Astrocyte (in vitro differentiated cells and primary cell): ENCODE measurements at regions not wholly inside any gene's neighbourhood (a gene's known extent, or its start where the extent isn't known, plus 50 kb on each side); places are given as distances from the start of the nearest gene placed in this dataset.

ENCODE experiments used
- EZH2 ChIP-seq: IDR thresholded peaks from 2 replicates; pipeline ENCODE4 v1.6.1; 2012; ENCODE audit warnings: mild to moderate bottlenecking, low read length, inconsistent platforms; ENCODE audit not compliant: insufficient read depth
- TF ChIP-seq, protein P1 (sequence below): IDR thresholded peaks from 2 replicates; pipeline ENCODE4 v1.5.1; 2011; ENCODE audit warnings: low read depth, mild to moderate bottlenecking, inconsistent platforms, low read length, moderate library complexity; ENCODE audit not compliant: insufficient read depth

DNA sequence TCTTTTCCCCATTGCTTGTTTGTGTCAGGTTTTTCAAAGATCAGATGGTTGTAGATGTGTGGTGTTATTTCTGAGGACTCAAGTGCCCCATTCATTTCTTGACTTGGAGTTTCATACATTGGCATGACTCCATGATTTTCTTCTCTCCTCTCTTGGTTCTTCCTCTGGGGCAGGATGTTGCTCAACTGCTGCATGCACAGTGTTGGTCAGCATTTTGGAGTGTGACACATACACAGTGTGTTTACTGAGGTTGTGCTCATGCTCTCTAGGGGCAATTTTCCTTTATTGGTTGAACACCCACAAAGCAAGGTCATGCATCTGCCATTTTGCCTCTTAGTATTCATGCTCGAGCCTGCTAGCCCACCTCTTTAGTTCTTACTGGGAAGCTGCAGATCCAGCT is 1993.8 kb downstream of the ARAP2 start:
- TF ChIP-seq, protein P1, sequence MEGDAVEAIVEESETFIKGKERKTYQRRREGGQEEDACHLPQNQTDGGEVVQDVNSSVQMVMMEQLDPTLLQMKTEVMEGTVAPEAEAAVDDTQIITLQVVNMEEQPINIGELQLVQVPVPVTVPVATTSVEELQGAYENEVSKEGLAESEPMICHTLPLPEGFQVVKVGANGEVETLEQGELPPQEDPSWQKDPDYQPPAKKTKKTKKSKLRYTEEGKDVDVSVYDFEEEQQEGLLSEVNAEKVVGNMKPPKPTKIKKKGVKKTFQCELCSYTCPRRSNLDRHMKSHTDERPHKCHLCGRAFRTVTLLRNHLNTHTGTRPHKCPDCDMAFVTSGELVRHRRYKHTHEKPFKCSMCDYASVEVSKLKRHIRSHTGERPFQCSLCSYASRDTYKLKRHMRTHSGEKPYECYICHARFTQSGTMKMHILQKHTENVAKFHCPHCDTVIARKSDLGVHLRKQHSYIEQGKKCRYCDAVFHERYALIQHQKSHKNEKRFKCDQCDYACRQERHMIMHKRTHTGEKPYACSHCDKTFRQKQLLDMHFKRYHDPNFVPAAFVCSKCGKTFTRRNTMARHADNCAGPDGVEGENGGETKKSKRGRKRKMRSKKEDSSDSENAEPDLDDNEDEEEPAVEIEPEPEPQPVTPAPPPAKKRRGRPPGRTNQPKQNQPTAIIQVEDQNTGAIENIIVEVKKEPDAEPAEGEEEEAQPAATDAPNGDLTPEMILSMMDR = no peak
- no peak for TF ChIP-seq EZH2
